HL-60/S4 treated with retinoic acid at 250 ng/mL for 4 days and 3 days (cell line): ENCODE measurements at regions not wholly inside any gene's neighbourhood (a gene's known extent, or its start where the extent isn't known, plus 50 kb on each side); places are given as distances from the start of the nearest gene placed in this dataset.

Experiments used
- in situ Hi-C: fragments of 300-500 bp; cut with MboI; formaldehyde crosslinking; loops from 2 replicates; pipeline ENCODE4 v1.7.0; 2022; ENCODE audit warnings: low sequenced_read_pairs

GRCh38 chr11:10933455-10934292 lies 75.8 kb upstream of the ZBED5 start:
- in situ Hi-C loops = loop anchor here (25.0 kb wide), 1 partner anchor 854 kb away; no protein-coding TSS in a partner anchor

- in situ Hi-C loops = loop anchor here (25.0 kb wide), 1 partner anchor 854 kb away; no protein-coding TSS in a partner anchor
Measured at GRCh38 chr11:10932976-10933375, 75.1 kb upstream of the ZBED5 start.

- in situ Hi-C loops = loop anchor here (25.0 kb wide), 1 partner anchor 855 kb away; no protein-coding TSS in a partner anchor
Measured at GRCh38 chr11:10931761-10932670, 74.2 kb upstream of the ZBED5 start.

GRCh38 chr11:10930972-10931760 lies 73.3 kb upstream of the ZBED5 start:
- in situ Hi-C loops = loop anchor here (25.0 kb wide), 1 partner anchor 856 kb away; no protein-coding TSS in a partner anchor

GRCh38 chr11:10930224-10930971 lies 72.5 kb upstream of the ZBED5 start:
- in situ Hi-C loops = loop anchor here (25.0 kb wide), 1 partner anchor 857 kb away; no protein-coding TSS in a partner anchor

DNA sequence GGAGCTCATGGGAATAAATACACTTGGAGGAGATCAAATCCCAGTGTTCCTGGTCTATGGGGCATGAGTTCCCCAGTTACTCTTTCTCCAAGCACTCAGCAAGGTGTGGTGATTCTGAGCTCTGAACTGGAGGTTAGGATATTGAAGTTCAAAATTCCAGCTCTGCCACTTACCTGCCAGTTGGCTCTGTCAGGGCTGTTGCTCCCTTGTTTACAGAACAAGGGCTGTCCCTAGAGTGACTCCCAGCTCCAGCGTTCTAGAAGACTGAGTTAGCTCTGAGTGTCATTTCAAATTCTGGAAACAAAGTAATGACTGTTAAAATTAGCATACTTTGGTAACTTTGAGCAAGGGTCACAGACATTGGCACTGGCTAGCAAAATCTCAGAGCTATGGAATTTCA lies 69.7 kb upstream of the ZBED5 start:
- in situ Hi-C loops = loop anchor here (25.0 kb wide), 1 partner anchor 860 kb away; no protein-coding TSS in a partner anchor

GRCh38 chr11:10926801-10927211 lies 69.0 kb upstream of the ZBED5 start:
- in situ Hi-C loops = loop anchor here (25.0 kb wide), 1 partner anchor 860 kb away; no protein-coding TSS in a partner anchor

DNA sequence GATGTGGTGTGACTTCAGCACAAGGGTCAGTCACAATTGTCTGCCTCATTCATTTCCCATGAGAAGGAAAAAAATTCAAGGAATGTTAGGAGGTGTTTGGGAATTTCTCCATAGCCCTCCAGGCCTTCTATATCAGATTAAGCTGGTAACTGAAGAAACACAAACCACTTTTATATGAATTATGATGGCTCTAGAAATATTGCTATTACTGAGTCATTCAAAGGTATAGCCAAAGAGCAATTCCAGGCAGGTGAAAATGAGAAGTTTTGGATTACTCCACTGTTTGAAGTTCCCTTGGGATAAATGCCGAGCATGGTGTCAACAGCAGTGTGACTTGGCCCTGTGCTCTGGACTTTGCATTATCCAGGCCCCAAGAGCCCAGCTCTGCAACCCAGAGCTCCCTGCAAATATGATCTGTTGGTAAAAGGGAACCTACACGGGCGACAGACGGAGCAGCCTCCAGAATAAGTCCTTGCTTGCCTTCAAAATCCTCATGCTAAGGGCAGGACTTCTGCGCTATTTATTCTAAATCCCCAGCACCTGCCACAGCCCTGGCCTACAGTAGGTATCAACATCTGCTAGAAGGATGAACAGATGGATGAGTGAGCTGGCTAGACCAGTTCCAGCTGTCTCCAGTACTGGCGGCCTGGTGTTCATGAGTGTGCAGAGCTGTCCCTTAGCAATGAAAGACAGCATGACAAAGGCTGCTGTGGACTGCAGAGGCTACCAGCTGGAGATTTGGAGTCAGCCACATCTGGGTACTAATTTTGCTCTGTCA lies 67.5 kb upstream of the ZBED5 start:
- in situ Hi-C loops = loop anchor here (25.0 kb wide), 1 partner anchor 862 kb away; no protein-coding TSS in a partner anchor

- in situ Hi-C loops = no loop called here
Measured at GRCh38 chr11:10923882-10924281, 66.0 kb upstream of the ZBED5 start.

DNA sequence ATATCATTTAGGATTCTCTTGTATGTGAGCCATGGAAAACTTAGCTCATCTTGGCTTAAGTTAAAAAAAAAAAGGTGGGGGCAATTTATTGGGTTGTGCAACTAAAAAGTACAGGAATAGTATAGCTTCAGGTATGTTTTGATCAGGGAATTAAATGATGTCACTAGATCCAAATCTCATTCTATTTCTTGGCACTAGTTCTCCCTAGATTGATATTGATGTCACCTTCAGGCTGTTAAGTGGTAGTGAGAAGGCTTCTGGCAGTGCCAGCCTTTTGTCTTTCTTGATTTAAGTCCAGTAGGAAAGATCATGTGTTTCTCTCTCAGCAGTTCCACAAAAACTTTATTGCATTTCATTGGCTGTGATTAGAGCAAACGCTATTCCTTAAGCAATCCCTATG lies 65.0 kb upstream of the ZBED5 start:
- in situ Hi-C loops = no loop called here

DNA sequence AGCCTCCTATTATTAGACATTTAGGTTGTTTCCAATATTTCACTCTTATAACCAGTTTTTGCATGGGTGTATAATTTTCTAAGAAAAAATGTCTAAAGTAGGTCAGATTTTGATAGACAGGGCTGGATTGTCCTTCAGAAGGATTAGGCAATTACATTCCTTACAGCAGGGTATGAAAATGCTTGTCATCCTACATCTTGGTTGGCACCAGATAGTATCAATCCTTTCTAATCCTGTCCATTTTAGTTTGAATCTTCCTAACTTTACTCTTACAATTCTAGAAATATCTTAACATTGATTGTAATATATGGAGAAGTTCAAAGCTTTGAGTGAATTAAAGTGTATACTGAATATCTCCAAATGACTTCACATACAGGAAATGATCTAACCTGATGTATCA lies 63.0 kb upstream of the ZBED5 start:
- in situ Hi-C loops = no loop called here

DNA sequence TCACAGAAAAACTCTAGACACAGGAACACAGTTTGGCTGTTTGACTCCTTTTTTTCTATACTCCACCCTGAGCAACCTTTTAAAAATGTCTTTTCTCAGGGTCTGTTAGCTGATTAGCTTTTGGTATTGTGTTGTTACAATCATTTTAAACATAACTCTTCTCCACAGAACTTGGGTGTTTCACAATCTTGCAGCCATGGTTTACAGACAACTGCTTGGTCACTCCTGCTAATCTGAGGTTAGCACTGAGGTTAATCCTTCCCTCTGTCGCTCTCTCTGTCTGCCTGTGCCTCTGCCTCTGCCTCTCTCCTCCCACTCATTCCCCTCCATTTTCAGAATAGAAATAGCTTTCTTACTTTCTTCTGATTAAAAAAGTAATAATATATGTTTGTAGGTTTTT lies 62.4 kb upstream of the ZBED5 start:
- in situ Hi-C loops = no loop called here

GRCh38 chr11:10918698-10919097 lies 60.8 kb upstream of the ZBED5 start:
- in situ Hi-C loops = no loop called here

- in situ Hi-C loops = no loop called here
Measured at GRCh38 chr11:10918275-10918674, 60.4 kb upstream of the ZBED5 start.

DNA sequence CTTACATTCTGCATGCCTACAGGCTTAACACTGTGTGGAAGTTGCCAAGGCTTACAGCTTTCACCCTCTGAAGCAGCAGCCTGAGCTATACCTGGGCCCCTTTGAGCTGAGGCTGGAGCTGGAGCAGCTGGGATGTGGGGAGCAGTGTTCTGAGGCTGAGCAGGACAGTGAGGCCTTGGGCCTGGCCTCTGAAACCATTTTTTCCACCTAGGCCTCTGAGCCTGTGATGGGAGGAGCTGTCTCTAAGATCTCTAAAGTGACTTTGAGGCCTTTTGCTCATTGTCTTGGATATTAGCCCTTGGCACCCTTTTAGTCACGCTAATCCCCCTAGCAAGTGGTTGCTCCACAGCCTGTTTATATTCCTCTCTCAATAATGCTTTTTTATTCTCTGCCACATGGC lies 59.9 kb upstream of the ZBED5 start:
- in situ Hi-C loops = no loop called here

GRCh38 chr11:10916665-10917064 lies 58.8 kb upstream of the ZBED5 start:
- in situ Hi-C loops = no loop called here

GRCh38 chr11:10914050-10914449 lies 56.2 kb upstream of the ZBED5 start:
- in situ Hi-C loops = no loop called here

- in situ Hi-C loops = no loop called here
Measured at GRCh38 chr11:10913075-10913474, 55.2 kb upstream of the ZBED5 start.

DNA sequence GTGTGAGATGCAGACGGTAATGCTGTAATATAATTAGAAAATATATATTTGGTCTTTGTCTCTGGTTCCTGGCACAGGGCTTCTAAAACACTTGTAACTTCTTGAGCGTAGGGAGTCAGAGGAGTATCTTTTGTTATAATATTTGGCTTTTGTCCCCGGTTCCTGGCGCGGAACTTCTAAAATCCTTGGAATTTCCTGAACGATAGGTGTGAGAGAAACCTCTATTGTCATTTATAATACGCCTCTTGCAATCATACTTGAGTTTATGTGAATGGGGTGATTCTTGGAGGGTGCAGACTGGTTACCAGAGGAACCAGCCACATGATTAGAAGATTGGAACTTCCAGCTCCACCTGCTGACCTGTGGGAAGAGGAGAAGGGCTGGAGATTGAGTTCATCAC lies 54.1 kb upstream of the ZBED5 start:
- in situ Hi-C loops = no loop called here
